ENCODE measurements at regions not wholly inside any gene's neighbourhood (a gene's known extent, or its start where the extent isn't known, plus 50 kb on each side); places are given as distances from the start of the nearest gene placed in this dataset.
"Not testable (repeated sequence)": the region's sequence is repeated elsewhere in the genome, so short reads cannot be mapped to it uniquely, and the experiment has no call there.

GRCh38 chr3:177396733-177397132 is 199.5 kb upstream of the TBL1XR1 start:
- no peak overlapping the region for H3K27ac ChIP-seq
- POLR2A ChIA-PET (ENCODE audit: low non-redundant PET): no interaction called here
- CTCF ChIA-PET: no interaction called here
- DNase-seq (ENCODE audit: low spot score): no peak
- no peak for TF ChIP-seq CTCF (conservative IDR thresholded peaks at IDR 0.05; ENCODE audit: low read depth)

- CTCF ChIA-PET: interaction anchor here (0.6 kb wide), 1 partner anchor 44 kb away, joined by 3 read pairs; no protein-coding TSS in a partner anchor
- no peak for TF ChIP-seq CTCF (conservative IDR thresholded peaks at IDR 0.05; ENCODE audit: low read depth)
- POLR2A ChIA-PET (ENCODE audit: low non-redundant PET): no interaction called here
- H3K27ac ChIP-seq: no peak overlapping the region
- DNase-seq (ENCODE audit: low spot score): no peak
Measured at GRCh38 chr3:177401375-177401774, 204.1 kb upstream of the TBL1XR1 start.

GRCh38 chr3:177402533-177402932 is 205.3 kb upstream of the TBL1XR1 start:
- CTCF ChIA-PET: no interaction called here
- DNase-seq (ENCODE audit: low spot score): no peak
- POLR2A ChIA-PET (ENCODE audit: low non-redundant PET): no interaction called here
- no peak overlapping the region for H3K27ac ChIP-seq
- no peak for TF ChIP-seq CTCF (conservative IDR thresholded peaks at IDR 0.05; ENCODE audit: low read depth)

GRCh38 chr3:177405191-177405672 is 207.9 kb upstream of the TBL1XR1 start:
- POLR2A ChIA-PET (ENCODE audit: low non-redundant PET): no interaction called here
- CTCF ChIA-PET: interaction anchor here (0.6 kb wide), 1 partner anchor 9 kb away, joined by 3 read pairs; no protein-coding TSS in a partner anchor
- no peak for DNase-seq (ENCODE audit: low spot score)
- no peak overlapping the region for H3K27ac ChIP-seq
- no peak for TF ChIP-seq CTCF (conservative IDR thresholded peaks at IDR 0.05; ENCODE audit: low read depth)

- H3K27ac ChIP-seq: no peak overlapping the region
- POLR2A ChIA-PET (ENCODE audit: low non-redundant PET): no interaction called here
- no peak for TF ChIP-seq CTCF (conservative IDR thresholded peaks at IDR 0.05; ENCODE audit: low read depth)
- CTCF ChIA-PET: interaction anchor here (1.2 kb wide), 1 partner anchor 28 kb away, joined by 4 read pairs; no protein-coding TSS in a partner anchor
- DNase-seq (ENCODE audit: low spot score): no peak
Measured at GRCh38 chr3:177410730-177411129, 213.4 kb upstream of the TBL1XR1 start.

GRCh38 chr3:177411201-177411600 is 213.9 kb upstream of the TBL1XR1 start:
- DNase-seq (ENCODE audit: low spot score): no peak

GRCh38 chr3:177412677-177413170 is 215.4 kb upstream of the TBL1XR1 start:
- H3K27ac ChIP-seq; CTCF ChIA-PET; POLR2A ChIA-PET (ENCODE audit: low non-redundant PET); DNase-seq (ENCODE audit: low spot score): not testable (repeated sequence)

More at GRCh38 chr3:177411201-177411600, 213.9 kb upstream of the TBL1XR1 start:
- ChIA-PET POLR2A (ENCODE audit: low non-redundant PET) (no interaction called here), CTCF (interaction anchor here (1.2 kb wide), 1 partner anchor 29 kb away, joined by 4 read pairs; no protein-coding TSS in a partner anchor)
- TF ChIP-seq CTCF (conservative IDR thresholded peaks at IDR 0.05; ENCODE audit: low read depth): no peak
- H3K27ac ChIP-seq: no peak overlapping the region

Measured in RWPE1 (cell line).